RWPE2 (cell line): ENCODE measurements at regions not wholly inside any gene's neighbourhood (a gene's known extent, or its start where the extent isn't known, plus 50 kb on each side); places are given as distances from the start of the nearest gene placed in this dataset.

ENCODE experiments used
- ATAC-seq: fragments of 200-7000 bp; cut with Tn5 transposase; 3 replicates; pipeline ENCODE4 v1.9.1; 2021; ENCODE audit warnings: low read depth
- DNase-seq: peaks from one replicate; pipeline ENCODE4 v3.0.0-alpha.2; 2020; ENCODE audit warnings: low spot score
- H3K27ac ChIP-seq: fragments of 450-650 bp; 2 replicates; pipeline ENCODE4 v1.5.1; 2017; ENCODE audit warnings: mild to moderate bottlenecking; ENCODE audit not compliant: poor library complexity, severe bottlenecking
- H3K27me3 ChIP-seq: fragments of 250-450 bp; sonication (Bioruptor Pico); 2 replicates; pipeline ENCODE4 v1.5.1; 2021; ENCODE audit warnings: mild to moderate bottlenecking, moderate library complexity; ENCODE audit not compliant: insufficient read depth, poor library complexity, severe bottlenecking
- H3K36me3 ChIP-seq: fragments of 250-450 bp; sonication (Bioruptor Pico); 2 replicates; pipeline ENCODE4 v1.5.1; 2020; ENCODE audit warnings: low read depth, mild to moderate bottlenecking, moderate library complexity
- H3K4me1 ChIP-seq: fragments of 250-450 bp; sonication (Bioruptor Pico); 2 replicates; pipeline ENCODE4 v1.5.1; 2021; ENCODE audit warnings: mild to moderate bottlenecking, moderate library complexity; ENCODE audit not compliant: insufficient read depth, poor library complexity, severe bottlenecking
- H3K4me3 ChIP-seq: fragments of 250-450 bp; sonication (Bioruptor Pico); 2 replicates; pipeline ENCODE4 v1.5.1; 2021; ENCODE audit warnings: mild to moderate bottlenecking, moderate library complexity; ENCODE audit not compliant: severe bottlenecking
- H3K9me3 ChIP-seq: fragments of 250-450 bp; sonication (Bioruptor Pico); 2 replicates; pipeline ENCODE4 v1.5.1; 2021; ENCODE audit warnings: mild to moderate bottlenecking, moderate library complexity; ENCODE audit not compliant: severe bottlenecking
- TF ChIP-seq, protein P1 (sequence below): fragments of 450-650 bp; IDR thresholded peaks from one replicate; pipeline ENCODE4 v1.5.1; 2017; ENCODE audit warnings: mild to moderate bottlenecking, moderate library complexity; ENCODE audit not compliant: poor library complexity, severe bottlenecking

DNA sequence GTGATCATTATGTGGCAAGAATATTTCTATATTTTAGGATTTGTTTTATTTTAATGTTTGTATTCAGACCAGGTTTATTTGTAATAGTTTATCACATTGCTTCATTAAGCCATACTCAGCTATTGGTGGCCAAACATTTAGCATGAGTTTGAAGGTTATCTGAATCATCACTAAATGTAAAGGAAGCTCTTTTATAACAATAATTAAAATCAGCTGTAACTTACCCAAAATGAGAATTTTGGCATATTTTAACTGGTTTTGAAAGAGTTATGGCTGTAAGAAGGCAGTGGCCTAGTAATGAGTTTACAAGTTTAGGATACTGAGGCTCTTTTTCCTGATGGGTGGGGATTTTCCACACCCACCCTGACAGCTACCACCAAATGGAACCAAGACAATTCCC is 177.8 kb downstream of the EN1 start:
- peak overlapping the region; percentile 68 for H3K27ac ChIP-seq
- H3K27me3 ChIP-seq, result no peaks in the 10 kb centered on the region
- ATAC-seq (no peak), DNase-seq (no peak)
- peaks cover 20% of the 10 kb centered on the region for H3K4me1 ChIP-seq
- no peaks in the 10 kb centered on the region for H3K9me3 ChIP-seq
- H3K36me3 ChIP-seq, result no peaks in the 10 kb centered on the region
- TF ChIP-seq, protein P1, sequence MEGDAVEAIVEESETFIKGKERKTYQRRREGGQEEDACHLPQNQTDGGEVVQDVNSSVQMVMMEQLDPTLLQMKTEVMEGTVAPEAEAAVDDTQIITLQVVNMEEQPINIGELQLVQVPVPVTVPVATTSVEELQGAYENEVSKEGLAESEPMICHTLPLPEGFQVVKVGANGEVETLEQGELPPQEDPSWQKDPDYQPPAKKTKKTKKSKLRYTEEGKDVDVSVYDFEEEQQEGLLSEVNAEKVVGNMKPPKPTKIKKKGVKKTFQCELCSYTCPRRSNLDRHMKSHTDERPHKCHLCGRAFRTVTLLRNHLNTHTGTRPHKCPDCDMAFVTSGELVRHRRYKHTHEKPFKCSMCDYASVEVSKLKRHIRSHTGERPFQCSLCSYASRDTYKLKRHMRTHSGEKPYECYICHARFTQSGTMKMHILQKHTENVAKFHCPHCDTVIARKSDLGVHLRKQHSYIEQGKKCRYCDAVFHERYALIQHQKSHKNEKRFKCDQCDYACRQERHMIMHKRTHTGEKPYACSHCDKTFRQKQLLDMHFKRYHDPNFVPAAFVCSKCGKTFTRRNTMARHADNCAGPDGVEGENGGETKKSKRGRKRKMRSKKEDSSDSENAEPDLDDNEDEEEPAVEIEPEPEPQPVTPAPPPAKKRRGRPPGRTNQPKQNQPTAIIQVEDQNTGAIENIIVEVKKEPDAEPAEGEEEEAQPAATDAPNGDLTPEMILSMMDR, result no peak
- no peak overlapping the region for H3K4me3 ChIP-seq

DNA sequence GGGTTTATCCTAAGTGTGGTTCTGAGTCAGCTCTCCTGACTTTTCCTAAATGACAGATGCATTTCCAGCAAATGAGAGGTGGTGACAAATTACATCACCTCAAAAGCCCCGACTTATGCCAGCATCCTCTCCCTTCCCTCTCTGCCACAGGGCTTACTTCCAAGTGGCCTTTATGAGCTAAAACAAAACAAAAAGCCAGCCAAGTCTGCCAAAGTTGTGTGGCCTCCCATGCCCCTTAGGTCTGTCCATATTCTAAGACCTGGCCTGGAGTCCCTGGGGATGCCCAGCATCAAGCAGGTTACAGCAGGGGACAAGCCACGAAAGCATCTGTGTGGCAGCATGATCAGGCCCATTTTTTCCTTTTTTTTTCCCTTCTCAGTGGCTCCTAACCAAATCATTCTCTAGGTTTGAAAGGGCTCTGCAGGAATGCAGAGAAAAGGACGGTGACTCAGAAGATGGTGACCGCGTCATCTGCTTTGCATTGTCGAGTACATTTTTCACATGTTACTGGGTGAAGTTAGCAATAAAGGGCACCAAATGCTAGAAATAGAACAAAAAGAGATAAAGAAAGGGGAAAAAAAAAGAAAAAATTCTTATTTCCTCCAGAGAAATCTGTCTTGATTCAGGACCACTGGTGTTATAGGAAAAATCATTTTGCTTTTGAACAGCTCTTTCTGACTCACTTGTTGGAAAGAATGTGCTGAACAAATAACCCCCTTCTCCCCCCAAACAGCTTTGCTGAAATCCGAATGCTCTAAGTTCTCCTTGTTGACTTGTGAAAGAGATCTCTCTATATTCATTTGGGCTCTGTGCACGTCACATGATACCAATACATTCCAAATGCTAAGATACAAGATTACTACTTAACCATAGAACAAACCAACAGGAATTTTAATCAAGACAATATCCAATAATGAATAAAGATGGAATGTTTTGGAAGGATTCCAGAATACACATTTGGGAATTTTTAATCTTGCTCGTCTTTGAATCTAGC is 178.7 kb downstream of the EN1 start:
- Histone ChIP-seq H3K9me3 (no peaks in the 10 kb centered on the region), H3K4me3 (no peak overlapping the region), H3K4me1 (peaks cover 20% of the 10 kb centered on the region), H3K27ac (peak overlapping the region; percentile 68), H3K27me3 (no peaks in the 10 kb centered on the region), H3K36me3 (no peaks in the 10 kb centered on the region)
- TF ChIP-seq, protein P1, result no peak
- ATAC-seq (peak; percentile 93), DNase-seq (no peak)

DNA sequence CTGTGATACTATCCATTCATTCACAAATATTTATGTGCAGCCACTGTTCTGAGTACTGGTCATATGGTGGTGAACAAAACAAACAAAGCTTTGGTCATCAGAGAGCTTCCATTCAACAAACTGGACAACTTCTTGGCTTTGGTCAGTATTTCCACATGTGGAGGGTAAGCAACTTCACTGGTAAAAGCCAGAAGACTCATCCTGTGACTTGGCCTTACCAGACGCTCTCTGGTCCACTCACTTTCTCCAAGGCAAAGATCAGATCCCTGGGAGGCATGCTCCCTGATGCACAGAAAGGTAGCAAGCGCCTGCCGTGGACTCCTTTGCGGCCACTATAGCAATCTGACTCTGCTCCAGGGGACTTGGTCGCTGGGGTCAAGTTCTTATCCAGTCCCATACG is 179.5 kb downstream of the EN1 start:
- TF ChIP-seq, protein P1, result no peak
- DNase-seq (no peak), ATAC-seq (no peak)
- H3K9me3 ChIP-seq, result no peaks in the 10 kb centered on the region
- H3K4me3 ChIP-seq, result no peak overlapping the region
- no peaks in the 10 kb centered on the region for H3K36me3 ChIP-seq
- H3K27ac ChIP-seq, result peak overlapping the region; percentile 68
- H3K4me1 ChIP-seq, result peaks cover 20% of the 10 kb centered on the region
- H3K27me3 ChIP-seq, result no peaks in the 10 kb centered on the region

DNA sequence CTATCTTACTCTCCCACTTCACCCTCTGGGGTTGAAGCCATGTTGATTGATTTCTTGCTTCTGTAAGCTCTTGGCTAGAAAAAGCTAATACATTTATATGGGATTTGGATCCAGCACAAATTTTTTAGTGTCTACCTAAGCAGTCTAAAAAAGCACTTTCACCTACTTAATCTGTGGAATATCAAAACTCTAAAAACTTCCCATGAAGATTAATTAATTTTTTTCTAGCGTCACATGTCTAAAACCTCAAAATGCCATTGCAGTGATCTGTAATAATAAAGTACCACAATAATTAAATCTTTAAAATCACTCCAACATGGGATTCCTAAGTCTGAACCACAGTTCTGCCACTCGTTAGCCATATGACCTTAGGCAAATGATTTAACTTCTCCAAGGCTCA is 180.1 kb downstream of the EN1 start:
- H3K36me3 ChIP-seq, result no peaks in the 10 kb centered on the region
- TF ChIP-seq, protein P1, result no peak
- no peak for DNase-seq
- H3K9me3 ChIP-seq, result no peaks in the 10 kb centered on the region
- ATAC-seq, result no peak
- H3K4me1 ChIP-seq, result peaks cover 20% of the 10 kb centered on the region
- no peaks in the 10 kb centered on the region for H3K27me3 ChIP-seq
- no peak overlapping the region for H3K4me3 ChIP-seq
- H3K27ac ChIP-seq, result no peak overlapping the region
